ENCODE measurements at regions not wholly inside any gene's neighbourhood (a gene's known extent, or its start where the extent isn't known, plus 50 kb on each side); places are given as distances from the start of the nearest gene placed in this dataset.
A peak's percentile ranks its signal among the peaks of the same experiment; 100 is the strongest.
"Not testable (repeated sequence)": the region's sequence is repeated elsewhere in the genome, so short reads cannot be mapped to it uniquely, and the experiment has no call there.

GRCh38 chr1:121117298-121117611 lies 66.9 kb downstream of the FAM72B start:
- peak; percentile 94 for FAIRE-seq

- FAIRE-seq: not testable (repeated sequence)
These were observed 66.3 kb downstream of the FAM72B start for GRCh38 chr1:121117622-121118479.

Data from islet of Langerhans (tissue), 1 donor.